ENCODE measurements at regions not wholly inside any gene's neighbourhood (a gene's known extent, or its start where the extent isn't known, plus 50 kb on each side); places are given as distances from the start of the nearest gene placed in this dataset.

DNA sequence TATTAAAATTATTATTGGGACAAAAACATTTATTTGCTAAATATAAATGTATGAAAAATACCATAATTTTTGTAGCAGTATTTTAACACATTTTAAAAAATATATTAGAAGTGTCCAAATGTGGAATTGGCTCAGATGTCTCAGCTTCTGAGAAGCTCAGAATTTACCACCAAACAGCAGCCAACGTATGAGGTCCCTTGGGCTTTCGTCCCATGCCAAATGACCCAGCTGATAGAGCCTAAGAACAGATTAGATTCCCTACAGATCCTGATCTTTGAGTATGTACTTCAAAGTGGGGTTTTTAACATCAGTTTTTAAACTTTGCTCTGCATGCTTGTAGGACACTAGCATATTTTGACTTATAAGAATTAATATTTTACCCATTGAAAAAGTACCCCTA lies 77.3 kb upstream of the RPS23 start:
- ATAC-seq (no peak), DNase-seq (ENCODE audit: missing footprints) (no peak)
- intact Hi-C loops (cut with DNase I): no loop called here

DNA sequence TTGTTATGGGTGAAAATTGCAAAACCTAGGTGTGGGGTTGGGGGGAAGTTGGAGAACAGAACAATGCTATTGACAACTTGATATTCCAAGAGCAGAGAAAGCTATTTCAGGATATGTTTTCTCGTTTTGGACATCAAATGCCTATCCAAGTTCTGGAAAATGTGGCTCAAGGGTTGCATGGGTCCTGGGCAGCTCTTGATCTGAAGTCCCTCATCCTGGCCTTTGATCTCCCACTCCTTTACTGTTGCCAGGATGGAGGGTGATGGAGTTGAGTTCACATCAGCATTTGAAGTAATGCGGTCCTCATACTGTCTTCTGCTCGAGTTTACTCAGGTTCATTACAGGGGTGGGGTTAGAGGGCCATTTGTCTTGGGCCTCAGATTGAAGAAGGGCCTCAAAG lies 76.9 kb upstream of the RPS23 start:
- no peak for ATAC-seq
- intact Hi-C loops (cut with DNase I): no loop called here
- DNase-seq (ENCODE audit: missing footprints): no peak

DNA sequence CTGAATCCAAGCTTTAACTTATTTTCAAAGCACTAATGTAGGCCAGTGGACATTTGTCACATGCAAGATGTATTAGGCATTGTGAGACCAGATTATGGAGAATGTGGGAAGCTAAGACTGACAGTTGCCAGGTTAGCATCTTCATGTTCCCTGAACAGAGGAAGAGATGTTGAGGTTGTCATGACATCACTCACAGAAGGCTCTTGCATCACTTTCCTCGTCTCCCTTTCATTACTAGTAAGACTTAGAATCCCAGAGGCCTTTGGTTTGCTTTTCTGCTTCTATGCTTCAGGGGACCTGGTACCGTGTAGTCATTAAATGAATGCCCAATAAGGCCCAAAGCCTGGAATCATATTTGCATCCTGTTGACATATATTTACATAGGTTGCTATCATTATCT lies 76.4 kb upstream of the RPS23 start:
- ATAC-seq: no peak
- intact Hi-C loops (cut with DNase I): loop anchor here (5.0 kb wide), 1 partner anchor 1118 kb away; the partner anchor contains the start of gene VCAN
- DNase-seq (ENCODE audit: missing footprints): no peak

DNA sequence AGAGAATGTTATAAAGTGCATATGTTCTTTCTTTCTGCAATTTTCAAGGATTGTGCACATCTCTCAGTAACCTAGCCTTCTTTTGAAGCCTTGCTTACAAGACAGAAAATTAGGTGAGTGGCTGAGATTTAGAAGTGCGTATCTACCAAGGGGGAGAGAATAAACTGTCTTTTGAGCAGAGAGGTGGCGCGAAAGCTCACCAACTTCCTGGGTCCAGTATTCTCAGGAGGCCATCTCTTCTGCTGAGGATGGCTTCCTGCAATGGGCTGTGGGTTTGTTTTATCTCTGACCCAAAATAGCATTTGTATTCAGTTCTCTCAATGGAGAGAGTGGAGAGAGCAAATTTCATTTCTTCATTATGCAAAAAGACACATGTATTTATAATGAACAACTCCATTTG lies 75.4 kb upstream of the RPS23 start:
- intact Hi-C loops (cut with DNase I): loop anchor here (2.0 to 5.0 kb wide), 2 partner anchors 439 to 1119 kb away; partner anchors contain the start of gene VCAN
- no peak for ATAC-seq

DNA sequence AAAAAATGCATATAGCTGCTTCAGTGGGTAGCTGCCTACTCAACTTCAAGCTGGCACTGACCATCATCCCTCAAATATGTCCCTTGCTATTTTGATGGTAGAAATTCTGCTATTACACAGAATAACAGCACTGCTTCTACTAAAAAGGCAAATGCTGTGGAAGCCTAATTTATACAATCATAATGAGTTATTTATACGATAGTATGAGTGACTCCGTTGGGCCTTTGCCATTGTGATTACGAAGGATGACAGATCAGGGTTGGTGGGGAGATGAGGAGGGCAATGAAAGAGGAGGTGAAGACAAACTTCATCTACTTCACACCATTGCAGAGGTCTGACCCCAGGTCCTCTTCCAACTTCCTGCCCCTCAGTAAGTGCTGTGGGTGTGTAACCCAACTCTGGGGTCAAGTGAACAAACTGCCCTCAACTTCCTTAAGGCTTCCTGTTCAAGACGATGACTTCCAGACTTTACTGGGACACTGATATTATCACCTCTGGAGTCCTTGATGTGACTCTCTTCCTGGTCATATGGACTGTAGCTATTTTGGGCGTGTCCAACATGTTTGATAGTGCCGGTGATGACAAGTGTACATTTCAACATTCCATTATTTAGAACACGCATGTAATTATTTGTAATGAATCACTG lies 74.1 kb upstream of the RPS23 start:
- DNase-seq (ENCODE audit: missing footprints) (no peak), ATAC-seq (no peak)
- intact Hi-C loops (cut with DNase I): loop anchor here (1.0 to 5.0 kb wide), 3 partner anchors 289 to 1120 kb away; partner anchors contain the start of gene VCAN

More for the DNA sequence above, 75.4 kb upstream of the RPS23 start:
- no peak for DNase-seq (ENCODE audit: missing footprints)

DNA sequence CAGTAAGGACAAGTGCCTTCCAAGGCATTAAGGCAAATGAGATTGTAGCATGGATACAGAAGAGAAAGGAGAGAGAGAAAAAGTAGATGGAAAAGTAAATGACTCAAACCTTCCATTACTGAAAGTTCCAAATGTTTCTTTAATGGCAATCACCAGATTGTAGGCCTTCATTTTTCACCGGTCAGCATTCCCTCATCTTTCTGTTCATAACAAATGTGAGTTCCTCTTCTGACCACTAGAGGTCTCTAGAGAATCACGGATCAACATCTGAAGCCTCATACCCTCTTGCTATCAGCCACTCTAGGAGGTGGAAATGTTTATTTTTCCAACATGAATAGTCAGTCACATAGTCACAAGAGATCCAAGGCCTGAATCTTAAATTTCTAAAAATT lies 73.6 kb upstream of the RPS23 start:
- intact Hi-C loops (cut with DNase I): loop anchor here (1.0 to 5.0 kb wide), 4 partner anchors 290 to 1213 kb away; partner anchors contain the start of gene VCAN
- peak; percentile 54 for ATAC-seq
- no peak for DNase-seq (ENCODE audit: missing footprints)

DNA sequence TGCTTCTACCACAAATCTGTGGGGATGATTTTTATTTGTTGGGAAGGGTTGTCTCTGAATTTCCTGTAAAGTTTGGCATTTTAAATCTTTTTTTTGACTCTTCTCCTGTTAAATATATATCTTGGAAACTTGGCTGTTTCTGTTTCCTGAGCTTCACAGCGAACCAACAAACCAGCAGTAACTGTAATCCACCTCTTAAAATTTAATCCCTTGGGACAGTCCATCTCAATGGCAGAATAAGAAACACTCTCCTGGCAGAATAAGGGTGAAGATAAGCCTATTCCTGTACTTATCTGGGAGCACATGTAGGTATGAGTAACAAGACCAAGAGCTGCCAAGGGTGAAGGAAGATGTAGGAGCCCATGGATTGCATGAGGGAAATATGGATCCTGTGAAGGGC lies 73.1 kb upstream of the RPS23 start:
- ATAC-seq (no peak), DNase-seq (ENCODE audit: missing footprints) (no peak)

DNA sequence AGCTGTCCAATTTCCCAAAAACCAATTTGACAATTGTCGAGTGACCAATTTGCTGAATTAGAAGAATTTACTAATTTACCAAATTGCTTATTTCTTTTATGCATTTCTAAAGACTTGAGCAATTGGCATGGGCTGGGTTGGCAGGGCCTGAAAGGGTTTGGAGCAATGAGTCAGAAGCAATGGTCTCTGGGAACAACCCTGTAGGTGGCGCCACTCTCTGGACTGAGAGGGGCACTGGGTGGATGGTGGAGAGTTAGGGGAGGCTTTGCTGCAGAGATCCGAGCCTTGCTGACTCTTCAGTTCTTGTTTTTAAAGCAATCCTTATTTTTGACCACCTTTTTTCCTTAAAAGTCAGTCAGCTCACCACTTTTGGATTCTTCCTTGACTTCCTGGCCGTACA lies 71.5 kb upstream of the RPS23 start:
- intact Hi-C loops (cut with DNase I): loop anchor here (5.0 kb wide), 2 partner anchors 37 to 1123 kb away; partner anchors contain the start of gene VCAN
- DNase-seq (ENCODE audit: missing footprints) (peak; percentile 59), ATAC-seq (no peak)

More for the DNA sequence above, 73.1 kb upstream of the RPS23 start:
- intact Hi-C loops (cut with DNase I): loop anchor here (1.0 to 5.0 kb wide), 2 partner anchors 1121 to 1213 kb away; partner anchors contain the start of gene VCAN

DNA sequence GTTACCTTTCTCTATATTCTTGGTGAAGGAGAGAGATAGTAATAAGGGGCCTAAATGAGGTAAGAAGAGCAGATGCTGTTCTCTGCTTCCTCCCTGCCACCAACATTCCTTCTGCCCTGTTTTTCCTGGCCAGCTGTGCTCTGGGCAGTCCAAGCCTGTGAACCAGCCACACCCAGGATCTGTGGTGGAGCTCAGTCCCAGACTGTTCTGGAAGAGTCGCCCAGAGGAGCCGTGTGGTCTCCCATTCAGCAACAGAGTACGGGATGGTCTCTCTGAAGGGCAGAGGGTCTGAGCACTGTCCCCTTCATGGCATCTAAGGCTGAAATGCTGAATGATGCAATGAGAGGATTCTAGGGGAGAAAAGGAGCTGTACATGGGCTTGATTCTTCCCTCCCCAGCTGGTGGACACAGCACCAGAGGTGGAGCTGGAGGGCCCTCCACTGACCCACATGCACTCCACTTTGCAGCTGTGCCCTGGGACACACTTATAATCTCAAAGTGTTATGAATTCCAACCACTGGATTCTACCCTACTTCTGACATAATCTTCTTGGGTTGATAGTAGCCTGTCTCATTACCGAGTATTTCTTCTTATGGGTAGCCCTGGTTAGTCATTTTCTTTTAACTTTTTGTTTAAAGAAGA lies 70.8 kb upstream of the RPS23 start:
- ATAC-seq (peak; percentile 44), DNase-seq (ENCODE audit: missing footprints) (peak; percentile 54)
- intact Hi-C loops (cut with DNase I): loop anchor here (5.0 kb wide), 1 partner anchor 37 kb away; no protein-coding TSS in a partner anchor

DNA sequence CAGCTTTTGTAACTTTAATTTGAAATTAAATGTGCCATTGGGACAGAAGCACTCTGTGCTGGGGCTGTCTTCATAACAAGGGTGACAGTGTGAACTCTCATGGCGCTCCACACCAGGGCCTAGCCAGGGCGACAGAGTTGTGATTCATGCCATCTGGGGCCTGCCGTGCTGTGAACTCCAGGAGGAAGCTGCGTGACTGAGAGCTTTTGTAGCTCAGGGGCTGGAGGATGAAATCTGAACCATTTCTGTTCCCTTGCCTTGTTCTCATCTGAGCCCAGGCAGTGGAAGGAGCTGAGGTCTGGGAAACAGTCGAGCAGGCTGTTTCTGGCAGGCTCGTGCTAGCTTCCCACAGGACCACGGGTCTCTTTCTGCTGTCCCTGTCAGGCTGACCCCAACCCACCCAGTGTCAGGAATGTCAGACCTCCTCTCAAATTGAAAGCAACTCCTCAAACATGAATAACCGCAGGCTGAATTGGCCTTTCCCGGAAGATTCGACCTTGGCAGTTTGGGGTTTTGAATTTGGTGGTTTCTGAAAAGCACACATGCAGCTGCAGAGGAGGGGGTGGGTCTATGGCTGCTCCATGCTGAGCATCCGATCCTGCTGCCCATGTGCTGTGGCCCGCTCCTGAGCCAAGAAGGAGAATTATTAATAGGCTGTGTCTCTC lies 69.2 kb upstream of the RPS23 start:
- intact Hi-C loops (cut with DNase I): loop anchor here (5.0 kb wide), 1 partner anchor 35 kb away; no protein-coding TSS in a partner anchor
- DNase-seq (ENCODE audit: missing footprints) (no peak), ATAC-seq (peak; percentile 64)

DNA sequence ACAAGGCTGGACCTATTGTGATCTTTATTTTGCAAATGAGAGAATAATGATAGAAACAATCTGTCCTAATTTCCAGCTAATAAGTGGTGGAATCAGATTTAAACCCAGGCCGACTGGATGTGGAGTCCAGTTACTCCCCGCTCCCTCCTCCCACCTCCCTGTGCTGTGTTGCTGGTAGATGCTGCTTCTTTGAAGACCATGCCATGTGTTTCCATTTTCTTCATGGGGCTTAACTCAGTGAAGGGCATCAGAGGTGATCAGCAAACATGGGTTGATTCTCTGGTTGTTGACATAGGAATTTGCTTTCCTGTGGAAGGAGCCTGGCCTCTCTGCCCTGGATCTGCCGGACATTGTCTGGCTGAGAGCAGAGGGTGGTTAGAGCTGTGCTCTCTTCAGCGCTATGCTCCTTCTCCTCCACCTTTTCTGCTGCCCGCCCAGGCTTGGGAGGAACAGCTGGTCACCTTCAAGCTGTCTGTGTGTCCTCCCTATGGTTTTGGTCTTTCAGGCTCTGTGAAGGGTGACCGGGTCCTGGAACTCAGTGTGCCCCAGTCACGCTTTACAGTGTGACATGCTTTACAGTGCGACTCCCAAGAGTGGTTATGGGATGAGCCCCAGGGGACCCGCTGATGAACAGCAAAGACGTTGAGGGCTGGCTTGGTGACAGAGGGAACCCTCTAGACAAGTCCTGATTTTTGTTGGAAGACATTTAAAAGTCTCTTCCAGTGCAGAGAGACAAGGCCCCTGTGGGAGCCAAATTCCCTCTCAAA lies 68.4 kb upstream of the RPS23 start:
- ATAC-seq: peak; percentile 42
- intact Hi-C loops (cut with DNase I): loop anchor here (5.0 kb wide), 1 partner anchor 34 kb away; no protein-coding TSS in a partner anchor
- DNase-seq (ENCODE audit: missing footprints): no peak

DNA sequence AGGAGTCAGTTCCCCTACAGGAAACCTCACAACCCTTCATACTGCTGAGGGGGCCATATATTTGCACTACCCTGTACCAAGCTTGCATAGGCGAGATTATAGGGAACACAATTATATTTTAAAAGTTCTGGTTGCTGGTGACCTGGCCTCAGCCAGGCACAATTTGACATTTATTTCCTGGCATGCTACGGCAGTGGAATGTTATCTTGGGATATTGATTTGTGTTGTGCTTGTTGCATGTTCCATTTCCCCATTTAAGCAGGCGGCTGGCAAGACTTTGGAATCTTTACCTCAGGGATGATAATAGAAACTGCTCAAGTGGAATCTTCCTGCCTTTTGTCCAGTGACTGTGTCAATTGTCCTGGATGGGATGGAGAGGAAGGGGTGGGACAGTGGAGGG lies 67.0 kb upstream of the RPS23 start:
- intact Hi-C loops (cut with DNase I): loop anchor here (5.0 kb wide), 1 partner anchor 33 kb away; no protein-coding TSS in a partner anchor
- ATAC-seq (no peak), DNase-seq (ENCODE audit: missing footprints) (no peak)

DNA sequence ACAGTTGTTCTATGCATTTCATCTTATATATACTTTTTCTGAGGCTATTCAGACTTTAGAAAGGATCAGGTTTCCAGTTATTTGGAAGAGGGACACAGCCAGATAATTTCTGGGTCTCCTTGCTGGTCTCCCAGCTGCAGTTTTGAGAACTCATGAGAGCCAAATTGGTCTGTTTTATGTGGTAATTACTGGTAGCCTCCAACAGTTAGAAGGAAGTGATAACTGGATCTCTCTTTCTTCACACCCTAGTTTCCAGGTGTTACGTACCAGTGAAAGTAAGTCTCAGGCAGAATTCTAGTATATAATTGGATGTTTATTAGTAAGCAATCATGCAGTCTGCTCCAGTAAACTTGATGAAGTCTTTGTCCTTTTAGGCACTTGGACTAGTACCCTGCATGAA lies 63.2 kb upstream of the RPS23 start:
- DNase-seq (ENCODE audit: missing footprints) (no peak), ATAC-seq (no peak)
- intact Hi-C loops (cut with DNase I): no loop called here

DNA sequence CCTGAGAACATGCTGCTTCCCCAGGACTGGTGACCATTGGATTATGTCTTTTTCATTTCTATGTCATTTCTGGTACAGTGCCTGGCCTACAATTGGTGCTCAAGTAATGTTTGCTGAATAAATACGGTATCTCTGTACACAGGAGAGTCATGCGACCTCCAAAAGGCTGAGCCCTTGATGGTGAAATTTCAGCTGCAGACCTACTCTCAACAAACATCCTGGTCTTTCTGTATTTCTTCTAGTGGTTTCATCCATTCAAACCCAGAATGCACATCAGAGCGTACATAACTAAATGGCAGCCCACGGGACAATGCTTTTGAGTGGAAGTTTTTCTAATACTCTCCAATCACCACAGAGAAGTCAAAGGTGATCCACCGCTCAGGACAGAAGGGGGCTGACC lies 62.6 kb upstream of the RPS23 start:
- intact Hi-C loops (cut with DNase I): no loop called here
- DNase-seq (ENCODE audit: missing footprints) (no peak), ATAC-seq (no peak)

DNA sequence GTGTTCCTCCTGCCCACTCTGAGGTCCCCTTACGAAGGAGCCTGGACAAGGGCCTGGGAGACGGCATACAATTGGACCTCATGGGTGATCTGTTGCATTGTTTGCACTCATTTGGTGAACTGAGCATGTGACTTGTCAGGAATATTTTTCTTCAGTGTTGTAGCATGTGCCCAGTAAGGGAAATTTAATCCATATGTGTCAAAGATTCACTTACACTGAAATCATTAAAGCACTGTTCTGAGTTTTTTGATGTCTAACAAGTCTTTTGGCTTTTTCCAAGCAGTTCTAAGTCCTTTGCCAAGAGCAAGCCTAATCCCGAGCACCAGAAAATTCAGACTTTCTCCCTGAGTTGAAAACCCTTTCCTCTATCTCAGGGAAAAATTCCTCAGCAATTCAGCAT lies 61.6 kb upstream of the RPS23 start:
- DNase-seq (ENCODE audit: missing footprints): no peak
- ATAC-seq: no peak
- intact Hi-C loops (cut with DNase I): no loop called here

DNA sequence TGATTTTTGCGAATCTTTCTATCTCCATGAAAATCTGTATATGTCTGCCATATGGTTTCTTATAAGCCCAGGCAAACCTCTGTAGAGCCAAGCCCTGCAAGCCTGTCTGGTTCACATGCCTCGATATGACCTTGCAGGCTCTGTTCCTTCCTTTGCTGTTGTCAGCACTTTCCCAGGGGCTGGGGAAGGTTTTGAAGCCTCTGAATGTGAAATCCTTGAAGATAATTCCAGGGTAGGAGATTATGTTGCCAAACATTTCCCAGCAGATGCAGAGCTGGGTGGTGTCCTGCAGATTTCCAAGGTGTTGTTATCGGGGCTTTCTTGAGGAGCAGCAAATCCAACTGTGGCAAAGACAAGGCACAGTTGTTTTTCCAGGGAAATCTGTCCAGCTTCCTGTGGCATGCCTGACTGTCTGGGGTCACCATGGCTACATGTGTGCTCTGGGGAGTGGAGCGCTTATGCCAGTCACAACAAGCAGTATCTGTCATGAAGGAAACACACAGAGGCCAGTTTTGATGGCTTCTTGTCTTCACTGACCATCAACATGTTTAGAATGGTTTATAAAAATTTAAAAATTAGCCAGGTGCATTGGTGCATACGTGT lies 60.7 kb upstream of the RPS23 start:
- ATAC-seq (no peak), DNase-seq (ENCODE audit: missing footprints) (no peak)
- intact Hi-C loops (cut with DNase I): no loop called here

DNA sequence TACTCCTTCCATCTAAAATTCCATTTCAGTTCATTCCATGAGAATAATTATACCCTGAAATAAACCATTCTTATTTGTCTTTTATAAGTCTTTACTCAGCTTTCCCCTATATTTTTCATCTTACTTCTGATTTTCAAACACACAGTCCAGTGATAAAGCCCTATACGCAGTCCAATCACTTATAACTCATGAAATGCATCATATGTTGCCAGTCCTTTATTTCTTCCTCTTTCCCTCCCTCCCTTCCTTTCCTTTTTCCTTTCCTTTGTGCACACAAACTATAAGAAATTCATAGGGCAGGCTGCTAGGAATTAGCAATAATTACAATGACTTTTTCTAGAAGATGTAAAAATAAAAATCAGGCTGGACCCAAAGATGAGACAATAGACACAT lies 58.8 kb upstream of the RPS23 start:
- DNase-seq (ENCODE audit: missing footprints) (no peak), ATAC-seq (no peak)
- intact Hi-C loops (cut with DNase I): no loop called here

DNA sequence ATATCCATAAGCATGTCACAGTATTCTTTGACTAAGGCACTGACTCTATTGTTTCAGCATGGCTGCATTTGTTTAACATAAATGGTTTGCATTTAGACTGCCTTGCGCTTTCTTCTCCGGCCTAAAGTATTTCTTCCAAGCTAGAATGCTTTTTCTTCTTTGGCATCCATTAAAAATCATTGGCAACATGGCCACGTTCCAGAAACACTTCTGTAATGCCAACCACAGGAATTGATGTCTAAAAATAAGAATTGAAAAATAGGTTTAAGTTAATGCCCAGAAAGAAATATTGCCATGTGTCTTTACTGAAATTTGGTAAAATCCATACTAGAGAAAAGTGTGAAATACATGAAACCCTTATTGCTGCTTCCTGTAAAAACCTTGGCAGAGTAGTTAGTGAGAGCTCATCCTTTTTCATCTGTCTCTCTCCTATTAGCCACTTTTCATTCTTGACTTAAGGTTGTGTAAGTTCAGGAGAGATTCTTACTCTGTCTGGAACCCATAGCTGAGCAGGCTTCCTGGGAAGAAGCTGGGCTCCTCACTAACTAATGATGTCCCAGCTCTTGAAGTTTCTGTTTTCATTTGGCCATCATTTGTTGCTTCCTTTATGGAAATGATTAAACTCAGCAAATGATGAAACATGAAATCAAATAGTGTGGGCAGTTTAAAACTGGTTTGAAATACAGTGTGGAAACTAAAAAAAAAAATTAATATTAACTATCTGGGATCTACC lies 58.2 kb upstream of the RPS23 start:
- ATAC-seq (no peak), DNase-seq (ENCODE audit: missing footprints) (no peak)
- intact Hi-C loops (cut with DNase I): no loop called here
